ENCODE measurements at regions not wholly inside any gene's neighbourhood (a gene's known extent, or its start where the extent isn't known, plus 50 kb on each side); places are given as distances from the start of the nearest gene placed in this dataset.
A peak's percentile ranks its signal among the peaks of the same experiment; 100 is the strongest.

DNA sequence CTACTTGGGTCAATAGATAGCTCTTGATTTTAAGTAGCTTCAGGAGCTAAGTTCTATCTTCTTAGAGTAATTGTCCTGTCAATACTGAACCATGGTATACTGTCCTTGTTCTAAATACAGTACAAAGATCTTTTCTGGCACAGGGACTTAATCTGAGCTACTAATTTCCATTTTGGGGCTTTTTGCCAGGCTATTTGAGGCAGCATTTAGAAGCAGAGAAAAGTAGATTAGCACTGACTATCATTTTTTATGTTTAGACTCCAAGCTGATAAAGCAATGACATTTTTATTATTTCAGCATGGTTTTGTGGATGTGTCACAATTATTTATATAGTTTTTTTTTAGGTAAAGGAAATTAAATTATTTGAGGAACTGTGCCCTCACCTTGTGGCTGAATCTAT is 163.2 kb downstream of the FAT3 start:
- no peak for DNase-seq (ENCODE audit: low read depth in 1 of 2, low spot score in 2 of 2)
- no peak overlapping the region for H3K14ac ChIP-seq (ENCODE audit: insufficient read length)
- no peak overlapping the region for H3K4me3 ChIP-seq (ENCODE audit: extremely low read depth in 1 of 4, insufficient read depth in 2 of 4, low read depth in 3 of 4, low read length in 4 of 4)
- peak overlapping the region in 1 of 4 experiments; percentile 34; a peak in 1 of 7 replicates for H3K9ac ChIP-seq (replicated peaks in 1 of 4; ENCODE audit: extremely low read depth in 1 of 4, low read depth in 3 of 4, low read length in 3 of 4)
- no peak for FAIRE-seq
- H3K27ac ChIP-seq (ENCODE audit: low read depth, low read length): no peak overlapping the region
- no peak overlapping the region for H2BK20ac ChIP-seq (ENCODE audit: low read length)
- no peaks in the 10 kb centered on the region for H3K36me3 ChIP-seq (ENCODE audit: control insufficient read depth in 2 of 4, insufficient read depth in 4 of 4, low read length in 3 of 4)
- H3K4me1 ChIP-seq (replicated peaks in 1 of 4; ENCODE audit: control insufficient read depth in 3 of 4, insufficient read depth in 4 of 4, low read length in 3 of 4): peaks cover 0 to 5% (median 0%) of the 10 kb centered on the region in 4 experiments; a peak in 4 of 7 replicates
- no peak overlapping the region for H2BK15ac ChIP-seq (ENCODE audit: low read length)
- CTCF ChIA-PET (ENCODE audit: partially characterized antibody): interaction anchor here (0.6 to 8.3 kb wide), 41 partner anchors 9 to 491 kb away, joined by 3 to 84 read pairs (median 3); partner anchors contain the start of gene FAT3
- no peak overlapping the region for H2BK120ac ChIP-seq (replicated peaks; ENCODE audit: low read depth, low read length)
- H2BK5ac ChIP-seq (ENCODE audit: low read depth, low read length): no peak overlapping the region
- no peaks in the 10 kb centered on the region; a peak in 1 of 4 replicates for H3K79me2 ChIP-seq (ENCODE audit: control insufficient read depth in 1 of 2, insufficient read depth in 2 of 2, low read length in 2 of 2)
- peaks cover 3% of the 10 kb centered on the region; the same call in 1 of the 2 replicates for H3K79me1 ChIP-seq (ENCODE audit: low read depth, low read length)
- no peak overlapping the region for H3K4me2 ChIP-seq (ENCODE audit: insufficient read depth in 1 of 2, low read depth in 2 of 2, low read length in 2 of 2)
- H4K20me1 ChIP-seq (replicated peaks in 1 of 2; ENCODE audit: control insufficient read depth in 1 of 2, insufficient read depth in 2 of 2, low read length in 2 of 2): no peaks in the 10 kb centered on the region
- H3K18ac ChIP-seq (ENCODE audit: extremely low read depth, low read length): no peak overlapping the region
- H3K4ac ChIP-seq (replicated peaks; ENCODE audit: insufficient read length, low read depth, low read length): no peak overlapping the region
- no peak overlapping the region for H3K56ac ChIP-seq (replicated peaks; ENCODE audit: insufficient read length, low read depth, low read length)
- no peaks in the 10 kb centered on the region for H3K23me2 ChIP-seq (ENCODE audit: low read depth, low read length)
- POLR2A ChIA-PET (ENCODE audit: partially characterized antibody): interaction anchor here (0.7 kb wide), 1 partner anchor 152 kb away, joined by 3 read pairs; no protein-coding TSS in a partner anchor
- H2AFZ ChIP-seq (ENCODE audit: low read length): no peak overlapping the region
- TF ChIP-seq, protein P1, sequence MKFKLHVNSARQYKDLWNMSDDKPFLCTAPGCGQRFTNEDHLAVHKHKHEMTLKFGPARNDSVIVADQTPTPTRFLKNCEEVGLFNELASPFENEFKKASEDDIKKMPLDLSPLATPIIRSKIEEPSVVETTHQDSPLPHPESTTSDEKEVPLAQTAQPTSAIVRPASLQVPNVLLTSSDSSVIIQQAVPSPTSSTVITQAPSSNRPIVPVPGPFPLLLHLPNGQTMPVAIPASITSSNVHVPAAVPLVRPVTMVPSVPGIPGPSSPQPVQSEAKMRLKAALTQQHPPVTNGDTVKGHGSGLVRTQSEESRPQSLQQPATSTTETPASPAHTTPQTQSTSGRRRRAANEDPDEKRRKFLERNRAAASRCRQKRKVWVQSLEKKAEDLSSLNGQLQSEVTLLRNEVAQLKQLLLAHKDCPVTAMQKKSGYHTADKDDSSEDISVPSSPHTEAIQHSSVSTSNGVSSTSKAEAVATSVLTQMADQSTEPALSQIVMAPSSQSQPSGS (IDR thresholded peaks at IDR 0.05; ENCODE audit: low read length): no peak
- TF ChIP-seq POLR2AphosphoS5 (IDR thresholded peaks at IDR 0.05; ENCODE audit: low read depth, low read length) (no peak), YY1 (IDR thresholded peaks at IDR 0.05; ENCODE audit: low read depth, low read length) (no peak), CBX8 (IDR thresholded peaks at IDR 0.05; ENCODE audit: borderline replicate concordance, low read depth, low read length) (no peak), SIRT6 (IDR thresholded peaks at IDR 0.05; ENCODE audit: low read length) (no peak), SRF (IDR thresholded peaks at IDR 0.05; ENCODE audit: low read depth, low read length) (no peak), KDM5A (IDR thresholded peaks at IDR 0.05; ENCODE audit: low read length) (no peak), SAP30 (IDR thresholded peaks at IDR 0.05; ENCODE audit: insufficient read depth, insufficient replicate concordance, low read length) (no peak), KDM4A (IDR thresholded peaks at IDR 0.05; ENCODE audit: low read depth, low read length, severe bottlenecking) (no peak)
- no peak overlapping the region for H4K8ac ChIP-seq (ENCODE audit: extremely low read depth, insufficient read depth, low read length)
- no peak overlapping the region for H4K5ac ChIP-seq (ENCODE audit: insufficient read length, low read depth, low read length)
- H2BK12ac ChIP-seq (ENCODE audit: low read depth, low read length): no peak overlapping the region
- H3K27me3 ChIP-seq (replicated peaks in 1 of 4; ENCODE audit: control insufficient read depth in 3 of 4, extremely low read depth in 1 of 4, insufficient read depth in 3 of 4, low read length in 3 of 4): no peaks in the 10 kb centered on the region
- H3K23ac ChIP-seq (ENCODE audit: insufficient read length): no peak overlapping the region
- H3K9me3 ChIP-seq (ENCODE audit: insufficient read depth in 2 of 2, low read depth in 1 of 2, low read length in 1 of 2): no peaks in the 10 kb centered on the region
- H4K91ac ChIP-seq (replicated peaks; ENCODE audit: insufficient read length, low read length): no peak overlapping the region
- H2AK5ac ChIP-seq (ENCODE audit: low read depth, low read length): no peak overlapping the region
